ENCODE measurements at regions not wholly inside any gene's neighbourhood (a gene's known extent, or its start where the extent isn't known, plus 50 kb on each side); places are given as distances from the start of the nearest gene placed in this dataset.

DNA sequence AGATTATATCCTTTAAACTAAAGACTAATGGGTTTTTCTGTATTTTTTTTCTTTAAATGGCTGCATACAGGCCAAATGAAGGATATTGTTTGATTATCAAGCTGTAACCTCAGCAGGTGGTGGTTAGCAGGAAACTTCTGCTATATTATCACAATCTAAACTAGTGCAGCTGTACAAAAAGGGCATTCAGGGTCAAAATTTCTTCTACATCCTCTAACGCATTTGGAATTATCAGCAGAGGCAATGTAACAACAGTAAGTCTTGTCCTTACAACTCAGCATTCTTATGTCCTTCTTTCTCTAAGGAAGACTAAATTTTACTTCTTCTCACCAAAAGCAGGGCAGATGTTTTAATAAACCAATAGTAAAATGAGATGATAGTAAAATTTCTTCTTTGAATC, 135.8 kb upstream of the FN1 start:
- no peak for TF ChIP-seq EZH2phosphoT487 (IDR thresholded peaks at IDR 0.05; ENCODE audit: borderline replicate concordance, low read length)
- TF ChIP-seq, protein P1, sequence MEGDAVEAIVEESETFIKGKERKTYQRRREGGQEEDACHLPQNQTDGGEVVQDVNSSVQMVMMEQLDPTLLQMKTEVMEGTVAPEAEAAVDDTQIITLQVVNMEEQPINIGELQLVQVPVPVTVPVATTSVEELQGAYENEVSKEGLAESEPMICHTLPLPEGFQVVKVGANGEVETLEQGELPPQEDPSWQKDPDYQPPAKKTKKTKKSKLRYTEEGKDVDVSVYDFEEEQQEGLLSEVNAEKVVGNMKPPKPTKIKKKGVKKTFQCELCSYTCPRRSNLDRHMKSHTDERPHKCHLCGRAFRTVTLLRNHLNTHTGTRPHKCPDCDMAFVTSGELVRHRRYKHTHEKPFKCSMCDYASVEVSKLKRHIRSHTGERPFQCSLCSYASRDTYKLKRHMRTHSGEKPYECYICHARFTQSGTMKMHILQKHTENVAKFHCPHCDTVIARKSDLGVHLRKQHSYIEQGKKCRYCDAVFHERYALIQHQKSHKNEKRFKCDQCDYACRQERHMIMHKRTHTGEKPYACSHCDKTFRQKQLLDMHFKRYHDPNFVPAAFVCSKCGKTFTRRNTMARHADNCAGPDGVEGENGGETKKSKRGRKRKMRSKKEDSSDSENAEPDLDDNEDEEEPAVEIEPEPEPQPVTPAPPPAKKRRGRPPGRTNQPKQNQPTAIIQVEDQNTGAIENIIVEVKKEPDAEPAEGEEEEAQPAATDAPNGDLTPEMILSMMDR (IDR thresholded peaks at IDR 0.05; ENCODE audit: low read depth, low read length, poor library complexity, severe bottlenecking): no peak

Data from DOHH2 (cell line).